Endothelial cell of umbilical vein (primary cell): ENCODE measurements at regions not wholly inside any gene's neighbourhood (a gene's known extent, or its start where the extent isn't known, plus 50 kb on each side); places are given as distances from the start of the nearest gene placed in this dataset.

Source experiments
- BruUV-seq: library from RNA; stranded (reverse); fragments of 400-500 nt; replicated peaks from 2 replicates; lab custom pipeline; 2021; lab: Mats Ljungman, UMichigan
- CTCF ChIA-PET: fragments of 300-600, 350-600 bp; sonication (Branson Sonifier 250); formaldehyde crosslinking; loops from one replicate; lab custom pipeline; 2021; ENCODE audit warnings: antibody characterized with exemption, inconsistent platforms; lab: Charles Lee
- POLR2A ChIA-PET: fragments of 300-600, 350-600 bp; sonication (Branson Sonifier 250); formaldehyde crosslinking; loops from one replicate; lab custom pipeline; 2021; ENCODE audit warnings: antibody characterized with exemption, inconsistent platforms; lab: Charles Lee
- DNase-seq: peaks from one replicate; pipeline ENCODE4 v3.0.0-alpha.2; 2011; ENCODE audit warnings: low read depth, low spot score
- FAIRE-seq: peaks from 2 replicates; lab custom pipeline; 2011; peaks lifted over from hg19 to GRCh38; lab: Jason Lieb, UNC
- H2AFZ ChIP-seq: 2 replicates; pipeline ENCODE4 v1.6.0; 2012; ENCODE audit warnings: low read depth, low read length, control low read depth, inconsistent platforms
- H3K27ac ChIP-seq: 2 replicates; pipeline ENCODE4 v1.5.1; 2011; ENCODE audit warnings: low read depth, mild to moderate bottlenecking, control low read depth, low read length, moderate library complexity; ENCODE audit not compliant: insufficient read depth
- H3K27me3 ChIP-seq, 2 experiments: 2 replicates each; pipeline versions ENCODE4 v1.6.0 to v1.6.1; 2011; ENCODE audit warnings: low read length in 2 of 2, mixed read lengths in 1 of 2; ENCODE audit not compliant: control insufficient read depth in 2 of 2, insufficient read depth in 2 of 2
- H3K36me3 ChIP-seq, 2 experiments: 2 replicates in 1 of 2; 3 replicates in 1 of 2; pipeline ENCODE4 v1.5.1; 2011; ENCODE audit warnings: low read length in 2 of 2, mild to moderate bottlenecking in 1 of 2, moderate library complexity in 1 of 2; ENCODE audit not compliant: control insufficient read depth in 2 of 2, insufficient read depth in 2 of 2; ENCODE audit errors: extremely low read depth in 1 of 2
- H3K4me1 ChIP-seq: 3 replicates; pipeline ENCODE4 v1.5.1; 2011; ENCODE audit warnings: mild to moderate bottlenecking, low read length; ENCODE audit not compliant: control insufficient read depth, insufficient read depth; ENCODE audit errors: extremely low read depth
- H3K4me2 ChIP-seq: 2 replicates; pipeline ENCODE4 v1.6.1; 2011; ENCODE audit warnings: low read length, control low read depth, mixed read lengths; ENCODE audit not compliant: insufficient read depth
- H3K4me3 ChIP-seq, 3 experiments: fragments of 200-600 bp in 1 of 3; sonication (generic), shearing (Covaris generic) in 1 of 3; replicated peaks in 1 of 3; 2 replicates each; pipeline ENCODE4 v1.5.1; 2011 to 2016; ENCODE audit warnings: control low read depth in 3 of 3, low read length in 3 of 3, mild to moderate bottlenecking in 2 of 3, inconsistent platforms in 1 of 3, low read depth in 1 of 3, moderate library complexity in 1 of 3; ENCODE audit not compliant: insufficient read depth in 1 of 3
- H3K79me2 ChIP-seq: 2 replicates; pipeline ENCODE4 v1.6.0; 2012; ENCODE audit warnings: low read length, inconsistent platforms; ENCODE audit not compliant: control insufficient read depth, insufficient read depth
- H3K9ac ChIP-seq: replicated peaks from 2 replicates; pipeline ENCODE3; 2011; ENCODE audit warnings: low read length, control low read depth; ENCODE audit not compliant: insufficient read depth; ENCODE audit errors: extremely low read depth
- H3K9me1 ChIP-seq: replicated peaks from 3 replicates; pipeline ENCODE4 v1.6.0; 2011; ENCODE audit warnings: mild to moderate bottlenecking, low read length; ENCODE audit not compliant: control insufficient read depth, insufficient read depth; ENCODE audit errors: extremely low read depth
- H3K9me3 ChIP-seq: replicated peaks from 2 replicates; pipeline ENCODE4 v1.5.1; 2012; ENCODE audit warnings: low read length, inconsistent platforms; ENCODE audit not compliant: control insufficient read depth, insufficient read depth
- H4K20me1 ChIP-seq: replicated peaks from 2 replicates; pipeline ENCODE3; 2011; ENCODE audit warnings: mild to moderate bottlenecking, low read length; ENCODE audit not compliant: control insufficient read depth, insufficient read depth; ENCODE audit errors: extremely low read depth
- EZH2 ChIP-seq: IDR thresholded peaks from 2 replicates; pipeline ENCODE4 v1.6.1; 2012; ENCODE audit warnings: borderline replicate concordance, low read depth, mild to moderate bottlenecking, moderate library complexity, low read length, inconsistent platforms; ENCODE audit not compliant: severe bottlenecking
- FOS ChIP-seq: IDR thresholded peaks from 2 replicates; pipeline ENCODE4 v1.6.1; 2011; ENCODE audit warnings: mild to moderate bottlenecking, low read length, moderate library complexity, borderline replicate concordance; ENCODE audit not compliant: insufficient read depth
- GATA2 ChIP-seq: IDR thresholded peaks from 2 replicates; pipeline ENCODE4 v1.7.0; 2011; ENCODE audit warnings: low read depth, mild to moderate bottlenecking, moderate library complexity, mixed read lengths, low read length; ENCODE audit not compliant: insufficient read length, insufficient read depth
- JUN ChIP-seq: IDR thresholded peaks from 2 replicates; pipeline ENCODE4 v1.6.1; 2011; ENCODE audit warnings: borderline replicate concordance, low read depth; ENCODE audit not compliant: insufficient read length, insufficient read depth
- MYC ChIP-seq: IDR thresholded peaks from one replicate; pipeline ENCODE4 v1.6.1; 2011; ENCODE audit warnings: mild to moderate bottlenecking, low read depth, low read length
- POLR2A ChIP-seq: IDR thresholded peaks from 2 replicates; pipeline ENCODE4 v1.6.1; 2012; ENCODE audit warnings: low read depth, mild to moderate bottlenecking, control low read depth, low read length
- POLR2AphosphoS5 ChIP-seq: IDR thresholded peaks from 2 replicates; pipeline ENCODE4 v1.6.1; 2012; ENCODE audit warnings: low read depth, mild to moderate bottlenecking, control low read depth, low read length, moderate library complexity; ENCODE audit not compliant: insufficient read depth
- dilution Hi-C: fragments of 300-500 bp; cut with MboI; formaldehyde crosslinking; loops from one replicate; pipeline ENCODE4 v1.15.0; 2019; ENCODE audit warnings: low sequenced_read_pairs; ENCODE audit not compliant: extremely low pct_ligation_motif_present
- intact Hi-C: fragments of 100-400 bp; cut with micrococcal nuclease; formaldehyde crosslinking; loops from one replicate; pipeline ENCODE4 v1.10.0; 2022
- TF ChIP-seq, protein P1 (sequence below): IDR thresholded peaks from 2 replicates; pipeline ENCODE4 v1.6.1; 2011; ENCODE audit not compliant: insufficient read depth, insufficient read length
- TF ChIP-seq, protein P2 (sequence below), 2 donors: IDR thresholded peaks; 1 replicate in 1 of 2; 2 replicates in 1 of 2; pipeline ENCODE4 v1.5.1; 2011; ENCODE audit warnings: low read length in 2 of 2, mild to moderate bottlenecking in 2 of 2, moderate library complexity in 2 of 2, control low read depth in 1 of 2, inconsistent platforms in 1 of 2, low read depth in 1 of 2; ENCODE audit not compliant: insufficient read depth in 1 of 2; ENCODE audit errors: extremely low read depth in 1 of 2

DNA sequence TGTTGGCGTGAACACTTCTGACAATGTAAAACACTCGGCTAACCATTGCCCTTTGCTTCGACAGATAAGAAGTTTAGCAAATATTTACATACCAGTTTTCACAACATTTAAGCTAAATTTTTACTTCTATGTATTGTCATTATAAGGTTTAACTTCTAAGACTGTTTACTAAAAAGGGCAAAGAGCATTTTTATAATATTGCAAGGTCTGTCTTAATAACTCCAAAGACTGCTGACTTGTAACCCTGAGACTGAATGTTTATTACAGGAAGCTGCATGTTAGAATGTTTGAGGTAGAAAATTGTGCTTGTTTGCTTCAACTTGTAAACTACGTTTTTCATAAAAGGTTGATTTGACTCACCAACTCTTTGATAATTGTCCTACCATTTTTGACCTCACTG lies 213.2 kb upstream of the RPS6KA3 start:
- Histone ChIP-seq H3K27me3 (no peaks in the 10 kb centered on the region), H3K9me3 (no peaks in the 10 kb centered on the region), H3K4me1 (no peaks in the 10 kb centered on the region), H3K79me2 (no peaks in the 10 kb centered on the region), H3K36me3 (no peaks in the 10 kb centered on the region), H3K4me2 (no peak overlapping the region), H3K27ac (no peak overlapping the region), H3K9ac (no peak overlapping the region), H2AFZ (no peak overlapping the region), H3K4me3 (no peak overlapping the region), H3K9me1 (no peaks in the 10 kb centered on the region), H4K20me1 (no peaks in the 10 kb centered on the region)
- no peak for FAIRE-seq
- TF ChIP-seq POLR2AphosphoS5, result no peak
- no peak for TF ChIP-seq FOS
- no TSS peak for BruUV-seq
- no peak for DNase-seq
- CTCF ChIA-PET, result no interaction called here
- intact Hi-C loops (no loop called here), dilution Hi-C loops (no loop called here)
- POLR2A ChIA-PET, result no interaction called here

DNA sequence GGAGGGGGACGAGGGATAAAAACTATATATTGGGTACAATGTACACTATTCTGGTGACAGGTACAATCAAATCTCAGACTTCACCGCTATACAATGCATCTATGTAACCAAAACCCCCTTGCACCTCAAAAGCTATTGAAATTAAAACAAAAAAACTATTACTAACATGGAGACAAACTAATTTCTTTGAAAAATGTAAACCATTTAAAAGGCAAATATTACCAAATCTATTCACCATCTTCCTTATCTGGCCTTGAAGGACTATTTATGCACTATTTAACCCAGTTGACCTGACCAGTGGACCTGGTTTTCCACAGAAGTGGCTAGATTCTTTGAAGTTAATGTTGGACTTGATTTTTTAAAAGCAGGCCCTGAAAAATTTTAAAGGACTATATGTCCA lies 212.3 kb upstream of the RPS6KA3 start:
- FAIRE-seq, result no peak
- no peak overlapping the region for H3K4me3 ChIP-seq
- dilution Hi-C loops, result no loop called here
- H2AFZ ChIP-seq, result no peak overlapping the region
- no peaks in the 10 kb centered on the region for H4K20me1 ChIP-seq
- no TSS peak for BruUV-seq
- CTCF ChIA-PET, result no interaction called here
- no peaks in the 10 kb centered on the region for H3K9me3 ChIP-seq
- POLR2A ChIA-PET, result no interaction called here
- H3K4me2 ChIP-seq, result no peak overlapping the region
- no peaks in the 10 kb centered on the region for H3K27me3 ChIP-seq
- DNase-seq, result no peak
- no peaks in the 10 kb centered on the region for H3K9me1 ChIP-seq
- H3K79me2 ChIP-seq, result no peaks in the 10 kb centered on the region
- intact Hi-C loops, result no loop called here
- no peak overlapping the region for H3K27ac ChIP-seq
- TF ChIP-seq EZH2 (no peak), POLR2A (no peak), JUN (no peak), POLR2AphosphoS5 (no peak), GATA2 (no peak), FOS (no peak), MYC (no peak)
- TF ChIP-seq, protein P1, sequence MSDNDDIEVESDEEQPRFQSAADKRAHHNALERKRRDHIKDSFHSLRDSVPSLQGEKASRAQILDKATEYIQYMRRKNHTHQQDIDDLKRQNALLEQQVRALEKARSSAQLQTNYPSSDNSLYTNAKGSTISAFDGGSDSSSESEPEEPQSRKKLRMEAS, result no peak
- TF ChIP-seq, protein P2, sequence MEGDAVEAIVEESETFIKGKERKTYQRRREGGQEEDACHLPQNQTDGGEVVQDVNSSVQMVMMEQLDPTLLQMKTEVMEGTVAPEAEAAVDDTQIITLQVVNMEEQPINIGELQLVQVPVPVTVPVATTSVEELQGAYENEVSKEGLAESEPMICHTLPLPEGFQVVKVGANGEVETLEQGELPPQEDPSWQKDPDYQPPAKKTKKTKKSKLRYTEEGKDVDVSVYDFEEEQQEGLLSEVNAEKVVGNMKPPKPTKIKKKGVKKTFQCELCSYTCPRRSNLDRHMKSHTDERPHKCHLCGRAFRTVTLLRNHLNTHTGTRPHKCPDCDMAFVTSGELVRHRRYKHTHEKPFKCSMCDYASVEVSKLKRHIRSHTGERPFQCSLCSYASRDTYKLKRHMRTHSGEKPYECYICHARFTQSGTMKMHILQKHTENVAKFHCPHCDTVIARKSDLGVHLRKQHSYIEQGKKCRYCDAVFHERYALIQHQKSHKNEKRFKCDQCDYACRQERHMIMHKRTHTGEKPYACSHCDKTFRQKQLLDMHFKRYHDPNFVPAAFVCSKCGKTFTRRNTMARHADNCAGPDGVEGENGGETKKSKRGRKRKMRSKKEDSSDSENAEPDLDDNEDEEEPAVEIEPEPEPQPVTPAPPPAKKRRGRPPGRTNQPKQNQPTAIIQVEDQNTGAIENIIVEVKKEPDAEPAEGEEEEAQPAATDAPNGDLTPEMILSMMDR (IDR thresholded peaks at IDR 0.05; ENCODE audit: extremely low read depth in 1 of 2, insufficient read depth in 1 of 2, low read depth in 1 of 2, low read length in 2 of 2), result no peak
- H3K9ac ChIP-seq, result no peak overlapping the region
- no peaks in the 10 kb centered on the region for H3K4me1 ChIP-seq
- no peaks in the 10 kb centered on the region for H3K36me3 ChIP-seq
